Endothelial cell (in vitro differentiated cells): ENCODE measurements at regions not wholly inside any gene's neighbourhood (a gene's known extent, or its start where the extent isn't known, plus 50 kb on each side); places are given as distances from the start of the nearest gene placed in this dataset.

Experiments
- DNase-seq: peaks from one replicate; pipeline ENCODE4 v3.0.0; 2021; ENCODE audit warnings: low spot score
- H3K27ac Mint-ChIP-seq: one replicate; pipeline ENCODE4 v1.8.0; 2021; ENCODE audit warnings: mixed read lengths, inconsistent platforms; ENCODE audit not compliant: unreplicated experiment
- H3K27me3 Mint-ChIP-seq: one replicate; pipeline ENCODE4 v1.8.0; 2021; ENCODE audit warnings: mild to moderate bottlenecking, moderate library complexity, mixed read lengths, inconsistent platforms; ENCODE audit not compliant: unreplicated experiment
- H3K36me3 Mint-ChIP-seq: one replicate; pipeline ENCODE4 v1.8.0; 2021; ENCODE audit warnings: mild to moderate bottlenecking, low read depth, mixed read lengths, inconsistent platforms; ENCODE audit not compliant: unreplicated experiment
- H3K4me1 Mint-ChIP-seq: one replicate; pipeline ENCODE4 v1.8.0; 2021; ENCODE audit warnings: mild to moderate bottlenecking, mixed read lengths, inconsistent platforms; ENCODE audit not compliant: unreplicated experiment
- H3K4me3 Mint-ChIP-seq: one replicate; pipeline ENCODE4 v1.8.0; 2021; ENCODE audit warnings: mild to moderate bottlenecking, mixed read lengths, inconsistent platforms; ENCODE audit not compliant: unreplicated experiment
- H3K9me3 Mint-ChIP-seq: one replicate; pipeline ENCODE4 v1.8.0; 2021; ENCODE audit warnings: mixed read lengths, inconsistent platforms; ENCODE audit not compliant: unreplicated experiment
- TF ChIP-seq, protein P1 (sequence below): fragments of 200-600 bp; sonication (generic); IDR thresholded peaks from one replicate; pipeline ENCODE4 v1.5.0; 2021; ENCODE audit warnings: antibody characterized with exemption; ENCODE audit not compliant: unreplicated experiment

DNA sequence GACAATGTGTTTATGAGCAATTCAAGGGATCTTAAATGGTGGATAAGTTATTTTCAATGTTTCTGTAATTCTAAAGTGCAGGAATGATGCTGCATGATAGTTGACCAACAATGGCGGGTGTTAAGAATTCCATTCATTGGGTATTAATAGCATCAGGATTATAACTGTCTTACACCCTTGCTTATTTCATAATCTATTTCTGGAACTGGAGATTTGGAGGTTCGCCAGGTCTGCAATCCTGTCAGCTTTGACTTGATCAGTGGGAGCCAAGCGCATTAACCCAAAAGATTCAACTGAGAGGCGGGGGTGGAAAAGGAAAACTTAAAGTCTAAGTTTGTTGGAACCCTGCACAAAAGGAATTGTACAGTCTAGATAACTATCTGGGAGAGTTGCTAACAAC, 114.9 kb upstream of the ZEB1 start:
- Mint-ChIP-seq H3K9me3 (no peaks in the 10 kb centered on the region), H3K27ac (no peak overlapping the region), H3K27me3 (no peaks in the 10 kb centered on the region), H3K4me3 (no peak overlapping the region), H3K4me1 (no peaks in the 10 kb centered on the region), H3K36me3 (no peaks in the 10 kb centered on the region)
- TF ChIP-seq, protein P1, sequence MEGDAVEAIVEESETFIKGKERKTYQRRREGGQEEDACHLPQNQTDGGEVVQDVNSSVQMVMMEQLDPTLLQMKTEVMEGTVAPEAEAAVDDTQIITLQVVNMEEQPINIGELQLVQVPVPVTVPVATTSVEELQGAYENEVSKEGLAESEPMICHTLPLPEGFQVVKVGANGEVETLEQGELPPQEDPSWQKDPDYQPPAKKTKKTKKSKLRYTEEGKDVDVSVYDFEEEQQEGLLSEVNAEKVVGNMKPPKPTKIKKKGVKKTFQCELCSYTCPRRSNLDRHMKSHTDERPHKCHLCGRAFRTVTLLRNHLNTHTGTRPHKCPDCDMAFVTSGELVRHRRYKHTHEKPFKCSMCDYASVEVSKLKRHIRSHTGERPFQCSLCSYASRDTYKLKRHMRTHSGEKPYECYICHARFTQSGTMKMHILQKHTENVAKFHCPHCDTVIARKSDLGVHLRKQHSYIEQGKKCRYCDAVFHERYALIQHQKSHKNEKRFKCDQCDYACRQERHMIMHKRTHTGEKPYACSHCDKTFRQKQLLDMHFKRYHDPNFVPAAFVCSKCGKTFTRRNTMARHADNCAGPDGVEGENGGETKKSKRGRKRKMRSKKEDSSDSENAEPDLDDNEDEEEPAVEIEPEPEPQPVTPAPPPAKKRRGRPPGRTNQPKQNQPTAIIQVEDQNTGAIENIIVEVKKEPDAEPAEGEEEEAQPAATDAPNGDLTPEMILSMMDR, result no peak
- no peak for DNase-seq

DNA sequence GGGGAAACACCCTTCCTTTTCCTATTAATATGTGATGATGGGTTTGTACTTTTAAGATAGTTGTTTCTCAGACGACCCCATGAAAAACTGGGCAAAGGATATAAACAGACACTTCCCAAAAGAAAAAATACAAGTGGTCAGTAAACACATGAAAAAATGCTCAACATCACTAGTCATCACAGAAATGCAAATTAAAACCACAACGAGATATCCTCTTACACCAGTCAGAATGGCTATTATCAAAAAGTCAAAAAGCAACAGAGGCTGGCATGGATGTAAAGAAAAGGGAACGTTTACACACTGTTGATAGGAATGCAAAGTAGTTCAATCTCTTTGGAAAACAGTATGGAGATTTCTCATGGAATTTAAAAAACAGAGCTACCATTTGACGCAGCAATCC, 111.4 kb upstream of the ZEB1 start:
- Mint-ChIP-seq H3K9me3 (no peaks in the 10 kb centered on the region), H3K4me1 (no peaks in the 10 kb centered on the region), H3K27me3 (no peaks in the 10 kb centered on the region), H3K36me3 (no peaks in the 10 kb centered on the region), H3K4me3 (no peak overlapping the region), H3K27ac (no peak overlapping the region)
- no peak for DNase-seq
- TF ChIP-seq, protein P1, result no peak

DNA sequence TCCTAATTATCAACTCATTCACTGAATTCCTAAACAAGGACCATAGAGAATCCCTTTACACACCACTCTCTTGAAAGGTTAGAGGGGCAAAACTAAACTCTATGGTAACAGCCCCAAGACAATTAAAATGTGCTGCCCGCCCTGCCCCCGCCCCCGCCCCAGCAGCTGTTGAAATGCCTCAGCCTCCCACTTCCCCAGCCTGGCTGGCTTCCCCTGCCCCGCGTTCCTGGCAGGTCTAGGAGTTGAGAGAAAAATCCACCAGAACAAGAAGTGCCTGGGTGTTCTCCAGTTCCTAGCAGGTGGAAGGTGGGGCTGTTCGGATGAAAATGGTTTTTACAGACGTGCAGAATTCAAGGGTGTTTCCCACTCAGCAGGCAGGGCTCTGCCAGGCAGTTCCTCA, 109.5 kb upstream of the ZEB1 start:
- no peaks in the 10 kb centered on the region for H3K9me3 Mint-ChIP-seq

DNA sequence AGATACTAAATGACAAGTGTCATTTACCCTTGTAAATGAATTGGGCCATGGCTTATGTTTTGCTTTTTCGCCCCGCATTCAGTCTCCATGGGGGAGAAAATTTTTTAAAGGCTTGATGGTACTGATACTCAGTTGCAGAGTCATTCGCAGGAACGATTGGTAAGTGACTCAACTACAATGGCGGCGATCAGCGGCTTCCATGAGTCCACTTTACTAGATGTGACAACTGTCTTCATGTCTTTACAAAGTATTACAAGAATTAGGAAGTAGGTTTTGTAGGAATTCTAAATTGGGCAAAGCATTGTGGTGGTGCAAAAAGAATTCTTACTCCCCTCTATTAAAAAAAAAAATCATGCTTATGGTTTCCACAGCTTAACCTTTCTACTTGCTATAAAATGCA, 108.8 kb upstream of the ZEB1 start:
- Mint-ChIP-seq H3K4me1 (no peaks in the 10 kb centered on the region), H3K4me3 (no peak overlapping the region), H3K27me3 (no peaks in the 10 kb centered on the region), H3K36me3 (no peaks in the 10 kb centered on the region), H3K9me3 (no peaks in the 10 kb centered on the region), H3K27ac (no peak overlapping the region)
- DNase-seq, result no peak
- TF ChIP-seq, protein P1, result no peak

More for the DNA sequence above, 109.5 kb upstream of the ZEB1 start:
- H3K4me3 Mint-ChIP-seq, result no peak overlapping the region
- DNase-seq, result no peak
- no peaks in the 10 kb centered on the region for H3K36me3 Mint-ChIP-seq
- no peaks in the 10 kb centered on the region for H3K27me3 Mint-ChIP-seq
- TF ChIP-seq, protein P1, result no peak
- H3K27ac Mint-ChIP-seq, result no peak overlapping the region
- no peaks in the 10 kb centered on the region for H3K4me1 Mint-ChIP-seq

DNA sequence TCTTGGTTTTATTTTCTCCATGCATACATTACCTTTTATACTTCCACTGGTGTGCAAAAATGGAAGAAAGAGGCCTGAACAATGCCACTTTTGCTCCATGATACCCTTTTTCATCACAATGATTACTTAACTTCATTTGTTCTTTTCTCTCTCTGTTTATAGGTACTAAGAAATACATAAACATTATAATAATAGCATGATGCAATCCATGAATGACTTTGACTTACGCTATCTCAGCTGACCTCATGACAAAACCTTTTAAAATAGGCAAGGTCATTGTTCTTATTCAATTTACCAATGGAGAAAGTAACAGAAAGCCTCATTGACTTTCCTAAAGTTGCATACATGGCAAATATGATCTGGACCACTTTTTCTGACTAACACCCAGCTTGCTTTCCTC, 105.1 kb upstream of the ZEB1 start:
- Mint-ChIP-seq H3K4me3 (no peak overlapping the region), H3K27ac (no peak overlapping the region), H3K9me3 (no peaks in the 10 kb centered on the region), H3K27me3 (no peaks in the 10 kb centered on the region), H3K36me3 (no peaks in the 10 kb centered on the region), H3K4me1 (peaks cover 4% of the 10 kb centered on the region)
- no peak for DNase-seq
- TF ChIP-seq, protein P1, result no peak
